NOMO-1 treated with DMSO at 0.1 percent for 48 hours (cell line): ENCODE measurements at regions not wholly inside any gene's neighbourhood (a gene's known extent, or its start where the extent isn't known, plus 50 kb on each side); places are given as distances from the start of the nearest gene placed in this dataset.
"Not testable (repeated sequence)": the region's sequence is repeated elsewhere in the genome, so short reads cannot be mapped to it uniquely, and the experiment has no call there.

Experiments used
- DNase-seq: peaks from one replicate; lab custom pipeline; 2025; ENCODE audit not compliant: unreplicated experiment; lab: John Stamatoyannopoulos, UW

DNA sequence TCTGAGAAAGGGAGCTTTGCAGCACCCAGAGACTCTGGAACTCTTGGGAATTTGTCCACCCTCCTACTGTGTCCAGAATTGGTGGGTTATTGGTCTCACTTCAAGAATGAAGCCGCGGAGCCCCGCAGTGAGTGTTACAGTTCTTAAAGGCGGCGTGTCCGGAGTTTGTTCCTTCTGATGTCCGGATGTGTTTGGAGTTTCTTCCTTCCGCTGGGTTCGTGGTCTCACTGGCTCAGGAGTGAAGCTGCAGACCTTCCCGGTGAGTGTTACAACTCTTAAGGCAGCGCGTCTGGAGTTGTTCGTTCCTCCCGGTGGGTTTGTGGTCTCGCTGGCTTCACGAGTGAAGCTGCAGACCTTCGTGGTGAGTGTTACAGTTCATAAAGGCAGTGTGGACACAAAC lies 824.7 kb downstream of the LRRTM4 start:
- not testable (repeated sequence) for DNase-seq

DNA sequence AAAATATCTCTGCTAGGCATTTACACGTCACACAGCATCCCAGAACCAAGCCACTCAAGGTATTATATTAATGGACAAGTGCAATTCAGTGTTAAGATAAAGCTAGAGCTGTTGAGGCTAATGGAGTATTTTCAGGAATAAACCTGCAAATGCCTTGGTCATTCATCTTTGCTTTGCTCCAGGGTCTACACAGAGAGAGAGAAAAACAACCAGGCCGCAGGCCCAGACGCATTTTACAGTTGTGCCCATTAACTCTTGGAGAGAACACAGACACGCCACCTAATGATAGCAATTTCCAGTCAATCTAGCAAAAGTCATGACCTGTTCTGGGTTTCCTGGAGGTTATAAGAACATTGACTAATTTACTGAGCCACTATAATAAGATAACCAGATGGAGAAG lies 829.3 kb downstream of the LRRTM4 start:
- no peak for DNase-seq

DNA sequence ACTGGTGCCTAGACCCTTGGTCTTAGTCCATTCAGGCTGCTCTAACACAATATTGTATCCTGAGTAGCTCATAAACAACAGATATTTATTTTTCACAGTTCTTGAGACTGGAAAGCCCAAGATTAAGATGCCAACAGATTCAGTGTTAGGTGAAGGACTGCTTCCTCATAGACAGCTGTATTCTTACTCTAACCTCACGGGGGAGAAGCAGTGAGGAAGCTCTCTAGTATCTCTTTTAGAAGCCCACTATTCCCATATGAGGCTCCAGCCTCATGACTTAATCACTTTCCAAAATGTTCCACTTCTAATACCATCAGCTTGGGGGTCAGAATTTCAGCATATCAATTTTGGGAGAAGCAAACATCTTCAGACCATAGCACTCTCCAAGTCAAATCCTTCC lies 833.4 kb downstream of the LRRTM4 start:
- no peak for DNase-seq

DNA sequence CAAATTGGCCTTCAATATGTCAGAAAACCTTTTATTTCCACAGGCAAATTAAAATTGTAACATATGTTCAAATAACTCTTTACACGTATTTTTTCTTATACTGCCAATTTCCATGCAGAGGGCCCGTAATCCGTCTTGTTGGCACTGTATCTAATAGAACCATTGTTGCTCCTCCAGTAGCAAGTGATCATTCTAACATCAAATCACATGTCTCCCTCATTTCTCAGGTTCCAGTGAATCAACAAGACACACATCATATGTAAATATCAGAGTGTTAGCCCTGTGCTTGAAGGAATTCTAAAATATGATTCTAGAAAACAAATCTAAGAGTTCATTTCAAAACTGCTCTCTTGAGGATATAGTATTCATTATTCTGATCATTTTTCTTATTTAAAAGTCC lies 834.3 kb downstream of the LRRTM4 start:
- no peak for DNase-seq

DNA sequence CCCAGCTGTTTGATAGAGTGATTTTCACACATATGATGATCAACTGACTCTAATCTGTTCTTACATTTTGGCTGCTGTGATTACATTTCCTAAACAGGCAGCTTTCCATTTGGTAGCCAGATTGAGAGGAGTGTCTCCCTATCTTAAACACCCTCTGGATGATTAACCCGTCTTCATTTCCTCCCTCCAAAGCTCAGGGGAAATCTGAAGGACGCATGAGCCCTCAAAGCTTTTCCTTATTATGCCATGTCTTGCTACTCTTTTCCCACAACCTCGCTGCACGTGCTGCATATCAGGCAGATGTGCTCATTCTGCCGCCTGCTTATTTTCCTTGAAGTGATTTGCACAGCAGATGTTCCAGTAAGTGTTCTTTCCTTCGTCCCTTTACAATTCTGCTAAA lies 837.4 kb downstream of the LRRTM4 start:
- DNase-seq, result no peak

DNA sequence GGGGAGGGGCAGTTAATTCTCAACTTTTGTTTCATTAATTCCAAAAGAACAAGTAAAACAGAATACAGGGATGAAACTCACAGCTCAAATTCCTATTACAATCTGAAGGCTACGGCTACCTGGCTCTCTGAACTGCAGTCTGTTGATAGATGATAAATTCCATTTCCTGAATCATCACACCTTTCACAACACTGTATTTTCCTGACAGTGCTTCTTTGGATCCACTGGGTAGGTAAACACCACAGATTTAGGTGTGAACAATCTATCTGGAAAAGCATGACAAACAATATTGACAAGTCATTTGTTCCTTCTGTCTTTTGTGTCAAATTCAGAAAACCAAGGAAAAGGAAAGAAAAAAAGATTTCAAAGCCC lies 843.2 kb downstream of the LRRTM4 start:
- DNase-seq, result no peak

DNA sequence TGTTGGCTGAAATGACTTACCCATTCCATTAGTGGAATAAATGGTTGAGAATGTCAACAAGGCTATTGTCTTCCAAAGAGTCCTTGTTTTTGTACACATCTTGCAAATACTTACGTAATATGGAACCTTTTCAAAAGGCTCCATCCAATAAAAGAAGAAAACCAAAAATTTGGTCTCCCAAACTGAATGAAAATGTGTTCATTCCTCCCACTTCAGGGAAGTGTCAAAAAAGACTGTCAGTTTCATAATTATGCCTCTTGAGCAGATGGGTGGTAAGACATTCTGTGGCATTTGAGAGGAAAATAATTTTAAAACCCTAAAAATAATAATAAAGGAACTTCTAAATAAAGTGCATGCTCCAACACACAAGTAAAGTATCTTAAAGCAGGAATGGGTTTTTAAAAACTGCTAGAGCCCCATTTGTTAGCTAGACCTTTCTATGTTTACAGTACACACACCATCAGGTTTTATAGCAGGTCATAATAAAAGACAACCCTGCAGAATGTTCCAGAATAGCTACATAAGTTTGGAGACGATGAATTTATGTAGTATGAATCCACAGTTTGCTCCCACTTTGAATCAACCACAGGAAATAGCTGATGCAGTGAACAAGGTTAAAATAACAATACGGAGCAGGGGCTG lies 843.7 kb downstream of the LRRTM4 start:
- no peak for DNase-seq

DNA sequence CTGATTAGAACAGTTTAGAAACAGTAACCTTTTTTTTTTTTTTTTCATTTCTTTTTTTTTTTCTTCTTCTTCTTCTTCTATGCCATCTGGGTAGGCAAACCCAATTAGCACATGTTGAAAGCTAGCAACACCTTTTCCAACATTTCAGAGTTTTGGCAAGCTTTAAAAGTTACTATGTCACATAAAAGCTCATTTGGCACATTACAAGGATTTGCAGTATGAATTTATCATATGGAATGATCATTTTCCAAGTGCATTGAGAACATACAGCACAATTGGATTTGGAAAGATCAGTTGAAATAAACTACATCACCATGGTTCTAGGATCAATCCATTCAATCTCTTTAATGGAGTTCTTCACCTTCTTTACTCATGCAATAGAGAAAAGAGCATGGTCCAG lies 847.0 kb downstream of the LRRTM4 start:
- no peak for DNase-seq

DNA sequence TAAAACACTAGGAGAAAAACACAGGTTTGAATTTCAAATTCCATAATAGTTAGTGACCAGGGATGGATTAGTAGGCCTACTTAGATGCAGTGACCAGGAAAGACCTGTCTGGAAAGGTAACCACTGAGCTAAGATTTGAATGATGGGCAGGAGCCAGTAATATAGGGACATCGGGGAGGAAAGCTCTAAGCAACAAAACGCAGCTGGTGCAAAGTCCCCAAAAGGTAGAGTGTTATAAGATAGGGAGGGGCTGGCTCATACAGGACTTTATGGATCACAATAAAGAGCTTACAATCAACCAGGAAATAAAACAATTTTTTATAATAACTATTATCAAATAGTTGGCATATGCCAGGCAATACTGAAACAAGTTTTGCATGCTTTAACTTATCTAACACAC lies 849.4 kb downstream of the LRRTM4 start:
- DNase-seq, result no peak

DNA sequence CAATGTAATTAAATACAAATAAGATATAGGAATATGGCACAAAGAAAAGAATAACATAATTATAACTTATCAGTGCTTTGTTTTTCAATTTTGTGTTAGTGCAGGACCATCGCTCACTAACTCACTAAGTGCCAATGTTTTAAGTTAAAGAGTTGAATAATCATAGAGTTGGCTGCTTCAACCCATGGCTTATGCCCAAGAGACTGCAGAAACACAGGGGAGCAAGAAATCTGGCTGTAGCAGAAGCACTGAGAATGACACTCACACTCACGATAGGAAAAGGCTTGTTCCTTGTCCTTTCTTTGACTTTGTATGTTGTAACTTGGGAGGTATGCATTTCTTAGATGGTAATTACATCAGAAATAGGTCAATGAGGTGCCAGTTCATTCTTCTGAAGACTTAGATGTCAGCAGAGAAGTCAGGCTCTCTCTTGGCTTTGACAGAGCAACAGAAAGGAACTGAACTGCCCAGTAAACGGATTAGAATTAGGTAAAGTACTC lies 852.2 kb downstream of the LRRTM4 start:
- DNase-seq, result no peak

DNA sequence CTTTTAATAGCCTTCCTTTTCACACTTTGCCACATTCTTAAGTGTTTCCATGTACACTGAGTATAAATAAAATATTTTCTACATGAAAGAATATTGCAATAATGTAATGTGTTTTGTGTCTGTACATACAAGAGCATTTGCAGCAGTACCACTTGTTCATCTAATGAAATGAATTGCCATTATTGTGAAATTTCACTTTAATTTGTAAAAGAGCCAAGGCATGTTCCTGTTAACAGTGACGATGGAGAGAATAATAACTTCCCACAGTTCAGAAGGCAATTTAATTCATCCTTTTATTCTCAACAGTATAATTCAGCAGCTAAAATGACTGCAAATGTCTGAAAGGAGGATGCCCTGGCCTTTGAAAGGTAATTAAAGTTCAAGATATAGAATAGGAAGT lies 853.9 kb downstream of the LRRTM4 start:
- no peak for DNase-seq

DNA sequence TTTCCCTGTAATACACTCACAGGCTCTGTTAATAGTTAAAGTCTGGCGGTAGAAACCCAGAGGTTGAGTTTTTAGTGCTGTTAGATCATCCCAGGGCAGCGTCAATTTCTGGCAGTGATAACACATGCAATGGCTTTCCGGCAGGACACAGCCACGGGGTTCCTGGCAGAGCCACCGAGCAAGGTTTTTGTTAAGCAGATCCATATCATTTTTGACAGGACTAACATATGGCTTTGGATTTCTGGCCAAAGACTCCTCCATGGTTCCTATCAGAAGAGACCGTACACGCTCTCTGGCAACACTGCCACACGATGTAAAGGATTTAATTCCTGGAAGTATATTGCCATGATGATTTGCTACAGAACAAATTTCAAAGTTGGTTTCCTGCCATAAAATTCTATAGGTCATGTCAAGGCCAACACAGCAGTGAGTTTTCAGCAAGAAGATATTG lies 854.3 kb downstream of the LRRTM4 start:
- DNase-seq, result no peak

DNA sequence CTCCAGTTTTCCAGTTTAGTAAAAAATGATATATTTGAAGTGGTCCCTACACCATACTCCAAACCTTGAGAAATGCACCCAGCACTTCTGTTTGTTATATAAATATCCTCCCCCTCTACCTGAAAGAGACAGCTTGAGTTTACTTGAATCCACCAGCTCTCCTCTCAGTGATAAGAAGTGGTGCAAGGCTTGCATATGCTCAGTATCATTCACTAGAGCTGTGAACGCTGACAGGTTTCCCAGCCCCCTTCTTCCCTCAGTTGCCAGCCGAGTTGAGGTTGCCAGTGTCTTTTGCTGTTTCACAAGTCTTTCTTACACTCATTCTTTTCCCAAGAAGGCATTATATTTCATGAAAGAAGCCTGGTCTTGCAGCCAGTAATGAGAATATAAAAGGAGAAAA lies 880.0 kb downstream of the LRRTM4 start:
- DNase-seq, result no peak

DNA sequence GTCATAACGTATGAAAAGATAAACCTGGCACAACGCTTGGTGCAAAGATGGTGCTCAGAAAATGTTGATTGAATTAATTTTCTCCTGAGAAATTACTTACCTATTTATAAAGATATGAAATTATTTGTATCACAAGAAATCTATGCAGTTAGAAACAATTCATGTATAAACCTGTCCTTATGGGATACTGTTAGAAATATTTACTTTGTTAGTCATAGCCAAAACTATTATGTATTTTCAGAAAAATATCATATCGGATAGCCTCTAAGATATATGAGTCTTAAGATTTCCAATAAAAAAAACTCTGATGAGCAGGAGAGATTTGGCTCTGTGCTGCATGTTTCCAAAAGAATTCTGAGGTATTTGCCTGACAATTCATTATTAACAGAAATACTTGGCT lies 880.7 kb downstream of the LRRTM4 start:
- no peak for DNase-seq

DNA sequence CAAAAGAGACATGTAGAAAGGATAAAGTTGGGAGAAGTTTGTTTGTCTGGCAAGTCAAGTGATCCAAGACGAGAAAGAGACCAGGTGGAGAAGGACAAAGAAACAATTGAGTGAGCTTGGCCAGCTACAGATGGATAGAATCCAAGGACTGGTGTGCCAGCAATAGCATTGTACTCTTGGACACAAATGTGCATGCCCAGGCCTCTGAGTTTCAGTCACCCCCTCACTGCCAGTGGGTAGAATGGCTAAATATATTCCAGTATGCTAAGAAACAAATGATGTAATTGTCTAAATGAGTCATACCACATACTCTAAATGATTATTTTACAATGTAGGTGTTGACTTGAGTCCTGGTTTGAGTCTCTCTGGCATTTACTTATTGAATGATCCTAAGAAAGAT lies 881.3 kb downstream of the LRRTM4 start:
- DNase-seq, result no peak

DNA sequence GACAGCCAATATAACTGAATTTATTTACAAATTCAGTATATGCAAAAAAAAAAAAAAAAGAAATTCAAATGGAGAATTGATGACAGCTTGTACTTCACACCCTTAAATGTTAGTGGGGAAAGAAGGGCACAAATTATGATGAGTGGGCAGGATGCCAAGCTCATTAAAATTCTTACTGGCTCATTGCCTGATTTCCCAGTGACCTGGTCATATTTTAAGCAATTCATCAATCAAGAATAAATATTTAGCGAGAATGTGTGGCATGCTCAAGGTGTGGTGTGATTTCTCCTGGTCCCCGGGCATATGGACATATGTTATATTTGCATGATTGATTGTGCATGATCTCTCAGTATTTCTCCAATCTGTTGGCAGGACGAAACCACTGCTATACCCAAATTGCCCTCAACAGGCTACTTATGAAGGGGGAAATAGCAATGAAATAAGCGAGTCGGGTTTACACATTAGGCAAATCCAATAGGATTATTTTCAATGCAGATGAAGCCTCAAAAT lies 883.0 kb downstream of the LRRTM4 start:
- DNase-seq, result no peak

DNA sequence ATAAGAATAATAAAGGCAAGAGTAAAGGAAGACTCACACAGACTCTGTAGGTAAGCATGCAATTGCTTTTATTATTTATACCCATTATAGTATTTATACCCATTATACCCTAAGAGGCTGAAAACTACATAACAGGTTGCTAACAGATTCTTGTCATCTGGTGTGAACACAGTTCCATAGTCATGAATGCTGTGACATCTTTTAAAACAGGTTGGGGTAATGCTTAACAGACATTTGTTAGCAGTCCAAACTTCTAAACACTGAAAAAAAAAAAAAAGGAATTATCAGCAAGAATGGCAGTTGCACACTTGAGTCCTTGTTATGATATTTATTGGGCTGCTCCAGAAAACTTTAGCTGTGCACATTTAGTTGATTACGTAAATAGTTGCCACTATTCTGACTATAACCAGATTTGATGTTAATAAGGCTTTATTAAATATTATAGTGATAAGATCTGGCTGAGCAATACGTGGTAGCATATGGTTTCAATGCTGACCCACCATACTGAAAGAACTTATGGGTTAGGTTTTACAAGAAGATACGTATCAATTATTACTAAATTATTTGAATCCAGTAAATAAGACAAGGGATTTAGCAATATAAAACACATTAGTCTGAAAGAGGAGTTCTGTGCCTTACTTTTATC lies 888.8 kb downstream of the LRRTM4 start:
- DNase-seq, result no peak

DNA sequence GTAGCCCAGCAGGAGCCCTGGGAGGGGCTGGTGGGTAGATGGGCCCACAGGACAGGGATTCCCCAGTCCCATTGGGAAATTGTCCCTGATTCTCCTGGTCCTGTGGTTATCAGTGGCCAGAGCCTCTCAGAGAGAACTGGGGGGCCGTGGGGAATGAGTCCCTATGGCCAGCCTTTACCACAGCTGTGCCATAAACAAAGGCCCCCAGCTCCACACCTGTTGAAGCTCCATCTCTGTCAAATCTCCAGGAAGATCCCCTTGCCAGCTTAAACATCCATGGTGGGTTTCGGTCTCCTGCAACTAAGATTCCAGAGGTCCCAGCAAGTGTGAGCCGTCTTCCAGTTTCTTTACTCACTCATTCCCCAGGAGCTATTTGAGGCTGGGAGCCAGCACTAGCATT lies 897.1 kb downstream of the LRRTM4 start:
- no peak for DNase-seq

DNA sequence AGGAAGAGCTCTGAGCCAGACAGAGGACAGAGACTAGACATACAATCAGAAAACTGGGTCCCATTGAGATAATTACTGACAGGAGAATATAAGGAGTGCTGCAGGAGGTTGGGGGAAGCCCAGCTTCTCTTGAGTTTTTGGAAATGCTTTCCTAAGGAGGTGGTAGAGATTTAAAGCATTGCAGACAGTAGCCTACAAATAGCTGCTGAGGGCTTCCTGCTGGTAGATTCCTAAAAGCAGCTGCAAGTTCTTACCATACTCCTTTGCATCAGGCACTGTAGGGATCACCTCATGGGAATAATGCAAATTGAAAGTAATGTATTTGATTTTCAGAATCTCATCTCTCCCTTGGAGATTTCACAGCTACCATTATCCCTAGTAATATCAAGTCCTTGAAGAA lies 902.6 kb upstream of the GCFC2 start:
- DNase-seq, result no peak

DNA sequence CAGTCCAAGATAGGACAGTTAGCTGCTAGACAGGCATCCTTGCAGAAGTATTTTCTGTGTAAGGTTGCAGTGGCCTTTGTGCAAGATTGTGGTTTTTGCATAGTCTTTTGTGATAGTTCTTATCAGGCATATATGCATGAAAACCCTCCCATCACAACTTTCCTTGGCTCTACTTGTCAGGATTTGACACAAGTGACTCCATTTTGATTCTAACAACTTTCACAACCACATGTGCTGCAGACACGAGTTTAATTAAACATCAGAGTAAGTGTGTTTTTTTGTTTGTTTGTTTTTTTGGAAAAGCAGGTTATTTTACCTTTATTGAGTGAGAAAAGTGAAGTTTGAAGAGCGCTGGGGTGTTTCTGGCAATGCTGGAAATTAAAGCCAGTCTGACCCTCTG lies 902.0 kb upstream of the GCFC2 start:
- no peak for DNase-seq

DNA sequence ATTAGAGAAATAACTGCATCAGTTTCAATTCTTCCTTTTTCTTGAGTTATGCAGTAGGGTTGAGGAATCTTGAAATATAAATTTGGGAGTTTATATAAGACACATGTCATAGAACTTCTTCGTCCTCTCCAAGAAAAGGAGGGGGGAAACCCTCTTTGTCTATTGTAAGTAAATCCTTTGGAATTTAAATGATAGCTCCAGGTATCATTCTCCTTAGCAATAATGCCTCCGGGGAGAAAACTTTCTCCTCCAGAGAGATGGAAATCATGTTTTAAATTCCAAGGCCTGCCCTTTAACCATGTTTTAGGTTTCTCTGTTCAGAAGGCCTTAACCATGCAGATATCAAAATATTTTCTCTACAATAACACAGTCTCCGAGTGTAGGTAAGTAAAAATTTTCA lies 899.7 kb upstream of the GCFC2 start:
- DNase-seq, result no peak

DNA sequence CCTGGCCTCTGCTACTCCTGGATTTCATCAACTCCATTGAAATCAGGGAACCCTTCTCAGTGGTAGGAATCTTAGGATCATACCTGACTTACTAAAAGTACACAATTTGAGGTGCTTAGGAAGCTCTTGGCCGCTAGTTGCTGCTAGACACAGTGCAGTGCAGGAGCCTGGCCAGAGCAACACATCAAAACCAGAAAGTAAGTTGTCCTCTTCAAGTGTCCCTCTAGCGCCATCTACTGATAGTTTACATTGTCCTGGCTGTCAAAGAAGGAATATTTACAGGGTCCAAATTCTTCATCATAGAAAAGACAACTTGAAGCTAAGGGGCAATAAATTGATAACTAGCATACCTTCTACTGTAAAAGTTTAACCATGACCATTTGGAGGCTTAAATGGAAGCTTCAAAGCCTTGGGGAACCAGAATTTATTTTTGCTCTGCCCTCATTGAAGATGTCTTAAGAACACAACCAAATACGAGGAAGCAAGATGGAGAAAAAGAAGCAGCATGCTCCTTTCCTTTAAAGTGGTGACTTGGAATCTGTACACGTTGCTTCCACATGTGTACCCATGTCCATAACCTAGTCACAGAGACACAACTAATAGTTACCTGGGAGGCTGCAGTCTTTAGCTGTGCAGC lies 889.1 kb upstream of the GCFC2 start:
- DNase-seq, result peak; percentile 76
